ENCODE measurements at regions not wholly inside any gene's neighbourhood (a gene's known extent, or its start where the extent isn't known, plus 50 kb on each side); places are given as distances from the start of the nearest gene placed in this dataset. TPM values are rescaled to one million over a fixed set of nuclear protein-coding genes. Genes with fewer than 3 reads are reported as not detected.

- H3K4me3 ChIP-seq (ENCODE audit: low read depth, low read length), result no peak overlapping the region
- no peak for DNase-seq (ENCODE audit: low read depth)
- no peak for TF ChIP-seq CTCF (IDR thresholded peaks at IDR 0.05; ENCODE audit: insufficient read depth, low read depth, low read length)
These were observed 62.2 kb upstream of the GOLIM4 start for GRCh38 chr3:168157903-168158302.

- TF ChIP-seq CTCF (IDR thresholded peaks at IDR 0.05; ENCODE audit: insufficient read depth, low read depth, low read length), result no peak
- DNase-seq (ENCODE audit: low read depth), result no peak
- no peak overlapping the region for H3K4me3 ChIP-seq (ENCODE audit: low read depth, low read length)
These were observed 61.5 kb upstream of the GOLIM4 start for GRCh38 chr3:168157099-168157700.

- no peak overlapping the region for H3K4me3 ChIP-seq (ENCODE audit: low read depth, low read length)
- TF ChIP-seq CTCF (IDR thresholded peaks at IDR 0.05; ENCODE audit: insufficient read depth, low read depth, low read length), result no peak
- no peak for DNase-seq (ENCODE audit: low read depth)
These were observed 60.8 kb upstream of the GOLIM4 start for GRCh38 chr3:168156479-168156878.

- DNase-seq (ENCODE audit: low read depth), result no peak
- no peak for TF ChIP-seq CTCF (IDR thresholded peaks at IDR 0.05; ENCODE audit: insufficient read depth, low read depth, low read length)
- no peak overlapping the region for H3K4me3 ChIP-seq (ENCODE audit: low read depth, low read length)
These were observed 59.6 kb upstream of the GOLIM4 start for GRCh38 chr3:168155303-168155702.

GRCh38 chr3:168154089-168154488 is 58.4 kb upstream of the GOLIM4 start:
- TF ChIP-seq CTCF (IDR thresholded peaks at IDR 0.05; ENCODE audit: insufficient read depth, low read depth, low read length), result no peak
- no peak overlapping the region for H3K4me3 ChIP-seq (ENCODE audit: low read depth, low read length)
- no peak for DNase-seq (ENCODE audit: low read depth)

GRCh38 chr3:168152149-168152548 is 56.4 kb upstream of the GOLIM4 start:
- no peak for TF ChIP-seq CTCF (IDR thresholded peaks at IDR 0.05; ENCODE audit: insufficient read depth, low read depth, low read length)
- DNase-seq (ENCODE audit: low read depth), result no peak

More at GRCh38 chr3:168152149-168152548, 56.4 kb upstream of the GOLIM4 start:
- no peak overlapping the region for H3K4me3 ChIP-seq (ENCODE audit: low read depth, low read length)

Small RNA genes lying in the stretch of these regions (small RNA-seq; reads per million reads assigned to genes)
- gene MIR551B (not detected), gene RNU2-20P (10.1 reads per million, percentile 90 among the genes with 10 or more reads in this experiment)

Data from fibroblast of villous mesenchyme (primary cell).